SU-DHL-6 (cell line): ENCODE measurements at regions not wholly inside any gene's neighbourhood (a gene's known extent, or its start where the extent isn't known, plus 50 kb on each side); places are given as distances from the start of the nearest gene placed in this dataset.

Experiments used
- EZH2phosphoT487 ChIP-seq: fragments of 200-600 bp; sonication (generic), shearing (Covaris generic); conservative IDR thresholded peaks from 2 replicates; pipeline ENCODE4 v1.6.1; 2018; ENCODE audit warnings: mild to moderate bottlenecking, antibody characterized with exemption, low read length, moderate library complexity, mixed read lengths
- TF ChIP-seq, protein P1 (sequence below): fragments of 200-600 bp; sonication (generic); IDR thresholded peaks from one replicate; pipeline ENCODE4 v1.5.1; 2017; ENCODE audit warnings: antibody characterized with exemption, mild to moderate bottlenecking, low read length, moderate library complexity; ENCODE audit not compliant: insufficient read depth, poor library complexity, severe bottlenecking

DNA sequence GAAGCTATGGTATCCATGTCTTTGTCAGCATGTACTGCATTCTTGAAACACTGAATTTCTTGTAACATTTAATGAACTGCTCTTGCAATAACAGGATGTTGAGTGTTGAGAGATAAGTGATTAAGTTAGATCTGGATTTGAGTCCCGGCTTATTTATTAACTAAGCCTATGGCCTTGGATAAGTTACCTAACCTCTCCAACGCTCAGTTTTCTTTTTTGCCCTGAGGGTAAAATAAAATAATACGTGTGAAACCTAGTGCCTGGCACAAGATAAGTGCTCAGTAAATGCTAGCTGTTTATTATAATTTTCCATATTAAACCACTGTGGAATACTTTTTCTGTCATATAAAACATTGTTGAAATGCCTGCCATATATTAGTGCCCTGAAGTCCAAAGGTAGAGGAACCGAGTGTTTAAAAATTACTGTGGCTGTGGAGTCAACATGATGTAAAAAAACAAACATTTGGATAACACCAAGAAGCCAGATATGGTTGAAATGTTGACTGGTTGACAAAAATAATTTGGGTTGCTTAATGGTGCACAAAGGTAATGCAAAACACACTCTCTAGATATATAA, 58.6 kb upstream of the ALB start:
- TF ChIP-seq, protein P1, sequence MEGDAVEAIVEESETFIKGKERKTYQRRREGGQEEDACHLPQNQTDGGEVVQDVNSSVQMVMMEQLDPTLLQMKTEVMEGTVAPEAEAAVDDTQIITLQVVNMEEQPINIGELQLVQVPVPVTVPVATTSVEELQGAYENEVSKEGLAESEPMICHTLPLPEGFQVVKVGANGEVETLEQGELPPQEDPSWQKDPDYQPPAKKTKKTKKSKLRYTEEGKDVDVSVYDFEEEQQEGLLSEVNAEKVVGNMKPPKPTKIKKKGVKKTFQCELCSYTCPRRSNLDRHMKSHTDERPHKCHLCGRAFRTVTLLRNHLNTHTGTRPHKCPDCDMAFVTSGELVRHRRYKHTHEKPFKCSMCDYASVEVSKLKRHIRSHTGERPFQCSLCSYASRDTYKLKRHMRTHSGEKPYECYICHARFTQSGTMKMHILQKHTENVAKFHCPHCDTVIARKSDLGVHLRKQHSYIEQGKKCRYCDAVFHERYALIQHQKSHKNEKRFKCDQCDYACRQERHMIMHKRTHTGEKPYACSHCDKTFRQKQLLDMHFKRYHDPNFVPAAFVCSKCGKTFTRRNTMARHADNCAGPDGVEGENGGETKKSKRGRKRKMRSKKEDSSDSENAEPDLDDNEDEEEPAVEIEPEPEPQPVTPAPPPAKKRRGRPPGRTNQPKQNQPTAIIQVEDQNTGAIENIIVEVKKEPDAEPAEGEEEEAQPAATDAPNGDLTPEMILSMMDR = no peak
- no peak for TF ChIP-seq EZH2phosphoT487
